Caco-2 (cell line): ENCODE measurements at regions not wholly inside any gene's neighbourhood (a gene's known extent, or its start where the extent isn't known, plus 50 kb on each side); places are given as distances from the start of the nearest gene placed in this dataset.

Experiments used
- BruUV-seq: library from RNA; stranded (reverse); fragments of 400-500 nt; replicated peaks from 2 replicates; lab custom pipeline; 2021; lab: Mats Ljungman, UMichigan
- CTCF ChIA-PET: fragments of 300-600 bp; sonication (Branson Sonifier 250); formaldehyde crosslinking; loops from one replicate; lab custom pipeline; 2022; ENCODE audit warnings: antibody characterized with exemption; lab: Charles Lee
- POLR2A ChIA-PET: fragments of 300-600 bp; sonication (Branson Sonifier 250); formaldehyde crosslinking; loops from one replicate; lab custom pipeline; 2022; ENCODE audit warnings: antibody characterized with exemption; lab: Charles Lee
- DNase-seq, 2 experiments: peaks; one replicate each; pipeline versions ENCODE4 v3.0.0 to v3.0.0-alpha.2; 2020 to 2022
- H3K27me3 ChIP-seq: replicated peaks from 2 replicates; pipeline ENCODE4 v1.6.0; 2011; ENCODE audit warnings: low read length; ENCODE audit not compliant: control insufficient read depth, insufficient read depth
- H3K36me3 ChIP-seq: 2 replicates; pipeline ENCODE4 v1.5.1; 2011; ENCODE audit warnings: low read length; ENCODE audit not compliant: control insufficient read depth, insufficient read depth
- H3K4me1 ChIP-seq: fragments of 250-450 bp; sonication (Bioruptor Pico); 2 replicates; pipeline ENCODE4 v1.5.1; 2020; ENCODE audit warnings: mild to moderate bottlenecking
- H3K4me3 ChIP-seq: 2 replicates; pipeline ENCODE4 v1.5.1; 2011; ENCODE audit warnings: low read depth, mild to moderate bottlenecking, control low read depth, low read length
- H3K9me3 ChIP-seq: fragments of 250-450 bp; sonication (Bioruptor Pico); 2 replicates; pipeline ENCODE4 v1.5.1; 2020; ENCODE audit warnings: mild to moderate bottlenecking, moderate library complexity
- H3K27ac Mint-ChIP-seq: one replicate; pipeline ENCODE4 v1.8.0; 2022; ENCODE audit warnings: mixed read lengths; ENCODE audit not compliant: unreplicated experiment
- H3K27me3 Mint-ChIP-seq: one replicate; pipeline ENCODE4 v1.8.0; 2022; ENCODE audit warnings: mixed read lengths; ENCODE audit not compliant: insufficient read depth, unreplicated experiment
- H3K36me3 Mint-ChIP-seq: one replicate; pipeline ENCODE4 v1.8.0; 2022; ENCODE audit warnings: mild to moderate bottlenecking, mixed read lengths; ENCODE audit not compliant: insufficient read depth, unreplicated experiment
- H3K4me1 Mint-ChIP-seq: one replicate; pipeline ENCODE4 v1.8.0; 2022; ENCODE audit warnings: low read depth, mixed read lengths; ENCODE audit not compliant: unreplicated experiment
- H3K4me3 Mint-ChIP-seq: one replicate; pipeline ENCODE4 v1.8.0; 2022; ENCODE audit warnings: mild to moderate bottlenecking, moderate library complexity, mixed read lengths; ENCODE audit not compliant: unreplicated experiment
- H3K9me3 Mint-ChIP-seq: one replicate; pipeline ENCODE4 v1.8.0; 2022; ENCODE audit warnings: mixed read lengths; ENCODE audit not compliant: unreplicated experiment
- CTCF ChIP-seq, 2 experiments: fragments of 200-600 bp in 1 of 2; IDR thresholded peaks; 1 replicate in 1 of 2; 2 replicates in 1 of 2; pipeline versions ENCODE4 v1.5.1 to v1.8.0; 2011 to 2022; ENCODE audit warnings: antibody characterized with exemption in 1 of 2, control low read depth in 1 of 2, inconsistent platforms in 1 of 2, low read depth in 1 of 2, low read length in 1 of 2, mild to moderate bottlenecking in 1 of 2, moderate library complexity in 1 of 2; ENCODE audit not compliant: insufficient read depth in 1 of 2, severe bottlenecking in 1 of 2, unreplicated experiment in 1 of 2
- intact Hi-C: fragments of 100-400 bp; cut with micrococcal nuclease; formaldehyde crosslinking; loops from one replicate; pipeline ENCODE4 v1.10.0; 2022; ENCODE audit not compliant: unreplicated experiment

- no peaks in the 10 kb centered on the region for H3K9me3 ChIP-seq
- TF ChIP-seq CTCF (IDR thresholded peaks at IDR 0.05; ENCODE audit: insufficient read depth in 1 of 2, low read depth in 1 of 2, low read length in 1 of 2, severe bottlenecking in 1 of 2, unreplicated experiment in 1 of 2), result no peak
- intact Hi-C loops, result no loop called here
- no peak overlapping the region for H3K4me3 ChIP-seq
- ChIA-PET POLR2A (no interaction called here), CTCF (no interaction called here)
- no peak overlapping the region for H3K4me3 Mint-ChIP-seq
- H3K27me3 Mint-ChIP-seq, result no peaks in the 10 kb centered on the region
- no peaks in the 10 kb centered on the region for H3K36me3 Mint-ChIP-seq
- no TSS peak for BruUV-seq
- H3K9me3 Mint-ChIP-seq, result no peaks in the 10 kb centered on the region
- H3K4me1 ChIP-seq, result peaks cover 14% of the 10 kb centered on the region
- no peaks in the 10 kb centered on the region for H3K36me3 ChIP-seq
- H3K27ac Mint-ChIP-seq, result no peak overlapping the region
- H3K27me3 ChIP-seq, result no peaks in the 10 kb centered on the region
- H3K4me1 Mint-ChIP-seq, result peaks cover 18% of the 10 kb centered on the region
- DNase-seq, result no peak
Measured at GRCh38 chr6:43877463-43878126, 107.6 kb downstream of the VEGFA start.

GRCh38 chr6:43877036-43877435, 107.0 kb downstream of the VEGFA start:
- Histone ChIP-seq H3K4me3 (no peak overlapping the region), H3K27me3 (no peaks in the 10 kb centered on the region), H3K9me3 (no peaks in the 10 kb centered on the region), H3K36me3 (no peaks in the 10 kb centered on the region), H3K4me1 (peaks cover 14% of the 10 kb centered on the region)
- POLR2A ChIA-PET, result no interaction called here
- BruUV-seq, result no TSS peak
- intact Hi-C loops, result no loop called here
- H3K9me3 Mint-ChIP-seq, result no peaks in the 10 kb centered on the region
- no peak overlapping the region for H3K27ac Mint-ChIP-seq
- no peak for TF ChIP-seq CTCF (IDR thresholded peaks at IDR 0.05; ENCODE audit: insufficient read depth in 1 of 2, low read depth in 1 of 2, low read length in 1 of 2, severe bottlenecking in 1 of 2, unreplicated experiment in 1 of 2)
- H3K27me3 Mint-ChIP-seq, result no peaks in the 10 kb centered on the region
- DNase-seq, result no peak
- H3K4me3 Mint-ChIP-seq, result no peak overlapping the region
- peaks cover 18% of the 10 kb centered on the region for H3K4me1 Mint-ChIP-seq
- CTCF ChIA-PET, result no interaction called here
- no peaks in the 10 kb centered on the region for H3K36me3 Mint-ChIP-seq

GRCh38 chr6:43876602-43877001, 106.6 kb downstream of the VEGFA start:
- ChIA-PET CTCF (no interaction called here), POLR2A (no interaction called here)
- H3K4me1 Mint-ChIP-seq, result peaks cover 18% of the 10 kb centered on the region
- no peak overlapping the region for H3K27ac Mint-ChIP-seq
- TF ChIP-seq CTCF (IDR thresholded peaks at IDR 0.05; ENCODE audit: insufficient read depth in 1 of 2, low read depth in 1 of 2, low read length in 1 of 2, severe bottlenecking in 1 of 2, unreplicated experiment in 1 of 2), result no peak
- peaks cover 14% of the 10 kb centered on the region for H3K4me1 ChIP-seq
- no peaks in the 10 kb centered on the region for H3K27me3 Mint-ChIP-seq
- H3K9me3 Mint-ChIP-seq, result no peaks in the 10 kb centered on the region
- BruUV-seq, result no TSS peak
- H3K27me3 ChIP-seq, result no peaks in the 10 kb centered on the region
- intact Hi-C loops, result no loop called here
- H3K36me3 Mint-ChIP-seq, result no peaks in the 10 kb centered on the region
- no peaks in the 10 kb centered on the region for H3K9me3 ChIP-seq
- H3K4me3 Mint-ChIP-seq, result no peak overlapping the region
- H3K36me3 ChIP-seq, result no peaks in the 10 kb centered on the region
- DNase-seq, result no peak
- no peak overlapping the region for H3K4me3 ChIP-seq
